Gastroesophageal sphincter (tissue), 3 donors: ENCODE measurements at regions not wholly inside any gene's neighbourhood (a gene's known extent, or its start where the extent isn't known, plus 50 kb on each side); places are given as distances from the start of the nearest gene placed in this dataset.

Source experiments
- CTCF ChIP-seq, 4 experiments: fragments of 200-600 bp in 2 of 4; fragments of 450-650 bp in 2 of 4; sonication (generic) in 1 of 4; IDR thresholded peaks; one replicate each; pipeline ENCODE4 v1.5.1; 2017 to 2019; ENCODE audit warnings: antibody characterized with exemption in 4 of 4, mild to moderate bottlenecking in 2 of 4, moderate library complexity in 2 of 4
- EP300 ChIP-seq: sonication (generic); formaldehyde crosslinking; IDR thresholded peaks from one replicate; pipeline ENCODE4 v1.6.1; 2017; ENCODE audit warnings: antibody characterized with exemption, mild to moderate bottlenecking

- TF ChIP-seq CTCF (IDR thresholded peaks at IDR 0.05), result no peak
- TF ChIP-seq EP300, result no peak
These were observed 974.6 kb upstream of the RAG2 start for GRCh38 chr11:37572491-37573171.
